SK-N-MC (cell line): ENCODE measurements at regions not wholly inside any gene's neighbourhood (a gene's known extent, or its start where the extent isn't known, plus 50 kb on each side); places are given as distances from the start of the nearest gene placed in this dataset.
"Not testable (repeated sequence)": the region's sequence is repeated elsewhere in the genome, so short reads cannot be mapped to it uniquely, and the experiment has no call there.

Source experiments
- DNase-seq: peaks from one replicate; pipeline ENCODE4 v3.0.0-alpha.2; 2011; ENCODE audit warnings: low read depth, low spot score
- H3K27ac ChIP-seq: fragments of 200-600 bp; sonication (generic); 2 replicates; pipeline ENCODE4 v1.5.1; 2016; ENCODE audit warnings: mixed run types
- H3K36me3 ChIP-seq: fragments of 200-600 bp; sonication (generic); 2 replicates; pipeline ENCODE4 v1.6.1; 2017; ENCODE audit warnings: antibody characterized with exemption, low read length, mixed read lengths; ENCODE audit not compliant: insufficient read depth
- H3K4me3 ChIP-seq: fragments of 200-600 bp; sonication (generic); 2 replicates; pipeline ENCODE4 v1.5.1; 2016
- H3K9ac ChIP-seq: fragments of 200-600 bp; sonication (generic); 2 replicates; pipeline ENCODE4 v1.8.0; 2017; ENCODE audit warnings: mixed run types, mixed read lengths; ENCODE audit not compliant: insufficient read length
- H3K9me3 ChIP-seq: fragments of 200-600 bp; sonication (generic); 2 replicates; pipeline ENCODE4 v1.6.1; 2017; ENCODE audit warnings: low read depth, mild to moderate bottlenecking, antibody characterized with exemption, low read length, moderate library complexity, mixed read lengths
- EZH2 ChIP-seq: fragments of 200-600 bp; sonication (generic); IDR thresholded peaks from one replicate; pipeline ENCODE4 v1.6.1; 2017; ENCODE audit warnings: antibody characterized with exemption
- FOXP2 ChIP-seq: optimal IDR thresholded peaks from 2 replicates; pipeline ENCODE3; 2011; ENCODE audit warnings: mild to moderate bottlenecking, moderate library complexity; ENCODE audit not compliant: insufficient read depth; ENCODE audit errors: extremely low read length, control extremely low read depth
- POLR2AphosphoS5 ChIP-seq: IDR thresholded peaks from 2 replicates; pipeline ENCODE4 v1.6.1; 2012; ENCODE audit warnings: mild to moderate bottlenecking, low read depth, low read length, borderline replicate concordance

GRCh38 chr2:37722971-37723370 is 51.5 kb upstream of the CDC42EP3 start:
- not testable (repeated sequence) for H3K9me3 ChIP-seq, H3K27ac ChIP-seq, H3K9ac ChIP-seq, H3K36me3 ChIP-seq, H3K4me3 ChIP-seq, DNase-seq

- Histone ChIP-seq H3K36me3 (no peaks in the 10 kb centered on the region), H3K9me3 (no peaks in the 10 kb centered on the region), H3K27ac (no peak overlapping the region), H3K9ac (no peak overlapping the region), H3K4me3 (no peak overlapping the region)
- TF ChIP-seq FOXP2 (no peak), EZH2 (no peak), POLR2AphosphoS5 (no peak)
- DNase-seq, result no peak
Observed at GRCh38 chr2:37730037-37730818, 58.8 kb upstream of the CDC42EP3 start.

- H3K36me3 ChIP-seq, result not testable (repeated sequence)
Observed at GRCh38 chr2:37732412-37732811, 61.0 kb upstream of the CDC42EP3 start.

GRCh38 chr2:37733251-37733650 is 61.8 kb upstream of the CDC42EP3 start:
- Histone ChIP-seq H3K27ac (no peak overlapping the region), H3K9me3 (no peaks in the 10 kb centered on the region), H3K36me3 (no peaks in the 10 kb centered on the region), H3K9ac (no peak overlapping the region), H3K4me3 (no peak overlapping the region)
- DNase-seq, result no peak
- TF ChIP-seq POLR2AphosphoS5 (no peak), EZH2 (no peak), FOXP2 (no peak)

More at GRCh38 chr2:37732412-37732811, 61.0 kb upstream of the CDC42EP3 start:
- not testable (repeated sequence) for H3K27ac ChIP-seq, DNase-seq, H3K9ac ChIP-seq, H3K9me3 ChIP-seq, H3K4me3 ChIP-seq

GRCh38 chr2:37733955-37734354 is 62.5 kb upstream of the CDC42EP3 start:
- not testable (repeated sequence) for H3K9me3 ChIP-seq, H3K27ac ChIP-seq, H3K4me3 ChIP-seq, H3K36me3 ChIP-seq, H3K9ac ChIP-seq, DNase-seq

- H3K9me3 ChIP-seq, H3K4me3 ChIP-seq, DNase-seq, H3K9ac ChIP-seq, H3K36me3 ChIP-seq, H3K27ac ChIP-seq: not testable (repeated sequence)
Observed at GRCh38 chr2:37734891-37735523, 63.6 kb upstream of the CDC42EP3 start.

- DNase-seq, H3K36me3 ChIP-seq, H3K9me3 ChIP-seq, H3K9ac ChIP-seq, H3K27ac ChIP-seq, H3K4me3 ChIP-seq: not testable (repeated sequence)
Observed at GRCh38 chr2:37735524-37735910, 64.1 kb upstream of the CDC42EP3 start.

GRCh38 chr2:37737507-37737906 is 66.1 kb upstream of the CDC42EP3 start:
- DNase-seq, result no peak
- TF ChIP-seq POLR2AphosphoS5 (no peak), EZH2 (no peak), FOXP2 (no peak)
- H3K36me3 ChIP-seq, result no peaks in the 10 kb centered on the region
- H3K27ac ChIP-seq, result no peak overlapping the region
- H3K9me3 ChIP-seq, result no peaks in the 10 kb centered on the region
- no peak overlapping the region for H3K4me3 ChIP-seq
- no peak overlapping the region for H3K9ac ChIP-seq

GRCh38 chr2:37738266-37738885 is 66.9 kb upstream of the CDC42EP3 start:
- Histone ChIP-seq H3K4me3 (no peak overlapping the region), H3K9me3 (no peaks in the 10 kb centered on the region), H3K36me3 (no peaks in the 10 kb centered on the region), H3K27ac (no peak overlapping the region), H3K9ac (no peak overlapping the region)
- DNase-seq, result no peak
- TF ChIP-seq EZH2 (no peak), POLR2AphosphoS5 (no peak), FOXP2 (no peak)
